ENCODE measurements at regions not wholly inside any gene's neighbourhood (a gene's known extent, or its start where the extent isn't known, plus 50 kb on each side); places are given as distances from the start of the nearest gene placed in this dataset.

DNA sequence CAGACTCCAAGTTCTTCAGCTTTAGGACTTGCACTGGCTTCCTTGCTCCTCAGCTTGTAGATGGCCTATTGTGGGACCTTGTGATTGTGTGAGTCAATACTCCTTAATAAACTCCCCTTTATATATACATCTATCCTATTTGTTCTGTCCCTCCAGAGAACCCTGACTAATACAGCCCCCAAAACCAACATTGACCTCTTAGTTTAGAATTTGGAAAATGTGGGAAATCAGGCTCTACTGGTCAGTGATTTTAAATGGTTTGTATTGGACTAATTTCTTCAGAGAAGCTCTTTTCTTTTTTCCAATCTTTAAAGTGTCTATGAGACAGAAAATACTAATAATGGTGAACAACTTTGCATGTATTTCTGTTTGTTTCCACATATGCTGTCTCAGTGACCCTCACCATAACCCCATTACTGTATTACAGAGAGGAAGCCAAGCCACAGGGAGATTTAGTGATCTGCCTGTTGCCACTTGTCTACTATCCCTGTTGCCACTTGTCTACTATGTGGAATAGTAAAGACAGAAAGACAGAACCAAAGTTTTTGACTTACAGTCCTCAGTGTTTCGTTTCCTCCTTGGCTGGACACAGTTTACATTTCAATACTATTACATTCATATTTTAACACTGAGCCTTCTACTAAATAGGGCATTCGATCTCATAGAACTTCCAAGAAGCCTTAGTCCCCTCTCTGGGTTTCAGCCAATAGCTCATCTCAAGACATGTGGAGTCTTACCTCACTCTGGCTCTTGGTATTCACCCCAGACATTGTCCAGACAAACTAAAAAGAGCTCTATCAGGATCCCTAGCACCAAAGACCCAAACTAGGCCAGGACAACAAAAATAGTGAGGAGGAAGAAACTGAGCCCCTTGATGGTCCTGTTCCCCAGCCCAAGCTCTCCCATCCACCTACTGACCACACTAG is 121.0 kb downstream of the AKR1D1 start:
- no peak overlapping the region for H3K4me2 ChIP-seq (ENCODE audit: low read length)
- H3K27me3 ChIP-seq (ENCODE audit: insufficient read depth, low read length) = no peaks in the 10 kb centered on the region
- H3K4me3 ChIP-seq (replicated peaks in 1 of 2; ENCODE audit: low read depth in 1 of 2, low read length in 2 of 2) = no peak overlapping the region
- ChIA-PET POLR2A (no interaction called here), RAD21 (ENCODE audit: low non-redundant PET in 1 of 2, low total read pairs in 2 of 2, uncharacterized antibody in 2 of 2, unreplicated experiment in 2 of 2) (no interaction called here), CTCF (no interaction called here)
- H4K20me1 ChIP-seq (ENCODE audit: insufficient read depth) = no peaks in the 10 kb centered on the region
- H3K27ac ChIP-seq (ENCODE audit: low read depth, low read length) = no peak overlapping the region
- H3K9ac ChIP-seq (ENCODE audit: low read length) = no peak overlapping the region
- no TSS peak for BruUV-seq (replicated peaks)
- no peaks in the 10 kb centered on the region for H3K4me1 ChIP-seq (ENCODE audit: control insufficient read depth in 1 of 2, insufficient read depth in 2 of 2, low read length in 2 of 2)
- no peaks in the 10 kb centered on the region for H3K9me3 ChIP-seq (ENCODE audit: control insufficient read depth in 1 of 2, insufficient read depth in 1 of 2, low read depth in 1 of 2, low read length in 2 of 2)
- TF ChIP-seq SRF (IDR thresholded peaks at IDR 0.05; ENCODE audit: low read depth) = no peak
- TF ChIP-seq FOSL1 (IDR thresholded peaks at IDR 0.05; ENCODE audit: low read depth) = no peak
- no peak for TF ChIP-seq JUND (IDR thresholded peaks at IDR 0.05)
- TF ChIP-seq, protein P1, sequence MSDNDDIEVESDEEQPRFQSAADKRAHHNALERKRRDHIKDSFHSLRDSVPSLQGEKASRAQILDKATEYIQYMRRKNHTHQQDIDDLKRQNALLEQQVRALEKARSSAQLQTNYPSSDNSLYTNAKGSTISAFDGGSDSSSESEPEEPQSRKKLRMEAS (IDR thresholded peaks at IDR 0.05) = no peak
- TF ChIP-seq EZH2 (IDR thresholded peaks at IDR 0.05) = no peak
- TF ChIP-seq ZFX (IDR thresholded peaks at IDR 0.05) = no peak
- TF ChIP-seq, protein P2, sequence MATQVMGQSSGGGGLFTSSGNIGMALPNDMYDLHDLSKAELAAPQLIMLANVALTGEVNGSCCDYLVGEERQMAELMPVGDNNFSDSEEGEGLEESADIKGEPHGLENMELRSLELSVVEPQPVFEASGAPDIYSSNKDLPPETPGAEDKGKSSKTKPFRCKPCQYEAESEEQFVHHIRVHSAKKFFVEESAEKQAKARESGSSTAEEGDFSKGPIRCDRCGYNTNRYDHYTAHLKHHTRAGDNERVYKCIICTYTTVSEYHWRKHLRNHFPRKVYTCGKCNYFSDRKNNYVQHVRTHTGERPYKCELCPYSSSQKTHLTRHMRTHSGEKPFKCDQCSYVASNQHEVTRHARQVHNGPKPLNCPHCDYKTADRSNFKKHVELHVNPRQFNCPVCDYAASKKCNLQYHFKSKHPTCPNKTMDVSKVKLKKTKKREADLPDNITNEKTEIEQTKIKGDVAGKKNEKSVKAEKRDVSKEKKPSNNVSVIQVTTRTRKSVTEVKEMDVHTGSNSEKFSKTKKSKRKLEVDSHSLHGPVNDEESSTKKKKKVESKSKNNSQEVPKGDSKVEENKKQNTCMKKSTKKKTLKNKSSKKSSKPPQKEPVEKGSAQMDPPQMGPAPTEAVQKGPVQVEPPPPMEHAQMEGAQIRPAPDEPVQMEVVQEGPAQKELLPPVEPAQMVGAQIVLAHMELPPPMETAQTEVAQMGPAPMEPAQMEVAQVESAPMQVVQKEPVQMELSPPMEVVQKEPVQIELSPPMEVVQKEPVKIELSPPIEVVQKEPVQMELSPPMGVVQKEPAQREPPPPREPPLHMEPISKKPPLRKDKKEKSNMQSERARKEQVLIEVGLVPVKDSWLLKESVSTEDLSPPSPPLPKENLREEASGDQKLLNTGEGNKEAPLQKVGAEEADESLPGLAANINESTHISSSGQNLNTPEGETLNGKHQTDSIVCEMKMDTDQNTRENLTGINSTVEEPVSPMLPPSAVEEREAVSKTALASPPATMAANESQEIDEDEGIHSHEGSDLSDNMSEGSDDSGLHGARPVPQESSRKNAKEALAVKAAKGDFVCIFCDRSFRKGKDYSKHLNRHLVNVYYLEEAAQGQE (IDR thresholded peaks at IDR 0.05; ENCODE audit: low read depth) = no peak
- TF ChIP-seq CEBPB (IDR thresholded peaks at IDR 0.05; ENCODE audit: low read depth) = no peak
- TF ChIP-seq, protein P3, sequence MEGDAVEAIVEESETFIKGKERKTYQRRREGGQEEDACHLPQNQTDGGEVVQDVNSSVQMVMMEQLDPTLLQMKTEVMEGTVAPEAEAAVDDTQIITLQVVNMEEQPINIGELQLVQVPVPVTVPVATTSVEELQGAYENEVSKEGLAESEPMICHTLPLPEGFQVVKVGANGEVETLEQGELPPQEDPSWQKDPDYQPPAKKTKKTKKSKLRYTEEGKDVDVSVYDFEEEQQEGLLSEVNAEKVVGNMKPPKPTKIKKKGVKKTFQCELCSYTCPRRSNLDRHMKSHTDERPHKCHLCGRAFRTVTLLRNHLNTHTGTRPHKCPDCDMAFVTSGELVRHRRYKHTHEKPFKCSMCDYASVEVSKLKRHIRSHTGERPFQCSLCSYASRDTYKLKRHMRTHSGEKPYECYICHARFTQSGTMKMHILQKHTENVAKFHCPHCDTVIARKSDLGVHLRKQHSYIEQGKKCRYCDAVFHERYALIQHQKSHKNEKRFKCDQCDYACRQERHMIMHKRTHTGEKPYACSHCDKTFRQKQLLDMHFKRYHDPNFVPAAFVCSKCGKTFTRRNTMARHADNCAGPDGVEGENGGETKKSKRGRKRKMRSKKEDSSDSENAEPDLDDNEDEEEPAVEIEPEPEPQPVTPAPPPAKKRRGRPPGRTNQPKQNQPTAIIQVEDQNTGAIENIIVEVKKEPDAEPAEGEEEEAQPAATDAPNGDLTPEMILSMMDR (IDR thresholded peaks at IDR 0.05 in 2 of 3, conservative IDR thresholded peaks at IDR 0.05 in 1 of 3; ENCODE audit: borderline replicate concordance in 1 of 3, insufficient read depth in 1 of 3, low read depth in 2 of 3, low read length in 2 of 3) = no peak
- TF ChIP-seq ZNF274 (IDR thresholded peaks at IDR 0.05; ENCODE audit: low read depth, low read length) = no peak
- no peak for TF ChIP-seq POLR2AphosphoS5 (IDR thresholded peaks at IDR 0.05; ENCODE audit: low read depth, low read length)
- no peak for DNase-seq (ENCODE audit: low read depth, low spot score)
- no peak overlapping the region for H2AFZ ChIP-seq (ENCODE audit: low read depth, low read length, poor library complexity, severe bottlenecking)
- intact Hi-C loops (cut with micrococcal nuclease) = no loop called here
- H3K9me2 ChIP-seq (ENCODE audit: insufficient read depth) = no peaks in the 10 kb centered on the region
- no peaks in the 10 kb centered on the region for H3K79me2 ChIP-seq (ENCODE audit: insufficient read depth, low read length)
- H3K36me3 ChIP-seq (ENCODE audit: control insufficient read depth in 1 of 2, insufficient read depth in 2 of 2, low read length in 2 of 2) = no peaks in the 10 kb centered on the region
- no peak for ATAC-seq

Measured in HCT116 (cell line).